K562 (cell line): ENCODE measurements at regions not wholly inside any gene's neighbourhood (a gene's known extent, or its start where the extent isn't known, plus 50 kb on each side); places are given as distances from the start of the nearest gene placed in this dataset.
A peak's percentile ranks its signal among the peaks of the same experiment; 100 is the strongest.
"Not testable (repeated sequence)": the region's sequence is repeated elsewhere in the genome, so short reads cannot be mapped to it uniquely, and the experiment has no call there.

ENCODE experiments used
- ATAC-seq: fragments of 200-7000 bp; cut with Tn5 transposase; 3 replicates; pipeline ENCODE4 v1.9.1; 2020; ENCODE audit warnings: moderate library complexity
- BruUV-seq: library from RNA; stranded (reverse); fragments of 400-500 nt; replicated peaks from 2 replicates; lab custom pipeline; 2021; lab: Mats Ljungman, UMichigan
- CTCF ChIA-PET: fragments of 300-600 bp; formaldehyde crosslinking; extraction: SDS; loops from one replicate; lab custom pipeline; 2021; ENCODE audit warnings: low intra/inter-chr PET ratio; lab: Yijun Ruan, JAX
- POLR2A ChIA-PET: fragments of 300-600, 350-650 bp; sonication (Branson Sonifier 250); formaldehyde crosslinking; extraction: SDS; loops from one replicate; lab custom pipeline; 2021; ENCODE audit warnings: antibody characterized with exemption, inconsistent platforms; lab: Yijun Ruan, JAX
- DNase-seq, 4 experiments: peaks; one replicate each; pipeline versions ENCODE4 v3.0.0 to v3.0.0-alpha.2; 2011 to 2018; ENCODE audit warnings: low spot score in 3 of 4, mixed read lengths in 3 of 4; ENCODE audit errors: extremely low read depth in 1 of 4
- FAIRE-seq: peaks from 2 replicates; lab custom pipeline; 2011; peaks lifted over from hg19 to GRCh38; lab: Jason Lieb, UNC
- H2AFZ ChIP-seq: 2 replicates; pipeline ENCODE4 v1.6.0; 2011; ENCODE audit warnings: low read depth, low read length, control low read depth, inconsistent platforms
- H3K27ac ChIP-seq: fragments of 200-600 bp; 3 replicates; pipeline ENCODE4 v1.8.0; 2011; ENCODE audit warnings: low read depth, mild to moderate bottlenecking, control low read depth, inconsistent platforms, low read length, moderate library complexity, mixed read lengths; ENCODE audit errors: extremely low read depth
- H3K27me3 ChIP-seq, 2 experiments: fragments of 300-600 bp in 1 of 2; 2 replicates in 1 of 2; 3 replicates in 1 of 2; pipeline versions ENCODE4 v1.6.0 to v1.8.0; 2011; ENCODE audit warnings: inconsistent platforms in 2 of 2, low read length in 2 of 2, mild to moderate bottlenecking in 1 of 2, mixed read lengths in 1 of 2, moderate library complexity in 1 of 2; ENCODE audit not compliant: control insufficient read depth in 2 of 2, insufficient read depth in 2 of 2
- H3K36me3 ChIP-seq: fragments of 300-600 bp; 3 replicates; pipeline ENCODE4 v1.8.0; 2011; ENCODE audit warnings: mild to moderate bottlenecking, low read length, inconsistent platforms; ENCODE audit not compliant: control insufficient read depth, insufficient read depth
- H3K4me1 ChIP-seq, 2 experiments: fragments of 200-600 bp in 1 of 2; replicated peaks in 1 of 2; 2 replicates in 1 of 2; 3 replicates in 1 of 2; pipeline versions ENCODE4 v1.5.1 to v1.8.0; 2011; ENCODE audit warnings: inconsistent platforms in 2 of 2, low read length in 2 of 2, mild to moderate bottlenecking in 1 of 2, mixed read lengths in 1 of 2, moderate library complexity in 1 of 2; ENCODE audit not compliant: control insufficient read depth in 2 of 2, insufficient read depth in 2 of 2
- H3K4me2 ChIP-seq: 2 replicates; pipeline ENCODE4 v1.6.1; 2011; ENCODE audit warnings: low read length, control low read depth, inconsistent platforms, mixed read lengths; ENCODE audit not compliant: insufficient read depth
- H3K4me3 ChIP-seq: fragments of 200-600 bp; sonication (generic), shearing (Covaris generic); 2 replicates; pipeline ENCODE4 v1.5.1; 2016; ENCODE audit warnings: control low read depth, inconsistent platforms
- H3K79me2 ChIP-seq: fragments of 200-600 bp; 3 replicates; pipeline ENCODE4 v1.8.0; 2011; ENCODE audit warnings: low read length, inconsistent platforms; ENCODE audit not compliant: control insufficient read depth, insufficient read depth
- H3K9ac ChIP-seq, 2 experiments: 2 replicates each; pipeline versions ENCODE4 v1.6.0 to v1.6.1; 2011; ENCODE audit warnings: low read depth in 2 of 2, low read length in 2 of 2, control low read depth in 1 of 2, inconsistent platforms in 1 of 2, mild to moderate bottlenecking in 1 of 2, mixed read lengths in 1 of 2; ENCODE audit not compliant: insufficient read depth in 1 of 2
- H3K9me1 ChIP-seq: one replicate; pipeline ENCODE4 v1.6.0; 2011; ENCODE audit warnings: inconsistent platforms, mild to moderate bottlenecking, low read length, moderate library complexity; ENCODE audit not compliant: control insufficient read depth, insufficient read depth
- H3K9me3 ChIP-seq: replicated peaks from 2 replicates; pipeline ENCODE4 v1.5.1; 2011; ENCODE audit warnings: low read depth, low read length, inconsistent platforms; ENCODE audit not compliant: control insufficient read depth, insufficient read depth
- H4K20me1 ChIP-seq: replicated peaks from 2 replicates; pipeline ENCODE4 v1.6.1; 2011; ENCODE audit warnings: low read length, inconsistent platforms, mixed read lengths; ENCODE audit not compliant: control insufficient read depth, insufficient read depth
- MAFG ChIP-seq: fragments of 450-650 bp; conservative IDR thresholded peaks from 2 replicates; pipeline ENCODE4 v1.6.1; 2016; ENCODE audit warnings: missing genetic modification characterization, missing compliant biosample characterization
- ZNF316 ChIP-seq: fragments of 450-650 bp; IDR thresholded peaks from 2 replicates; pipeline ENCODE4 v1.6.1; 2016
- WGBS: fragments of 100-300 bp; shearing (Covaris generic); methylation state at CpG from one replicate; pipeline ENCODE4 v1.1.6; 2016; ENCODE audit warnings: low coverage, mixed read lengths; ENCODE audit not compliant: insufficient coverage; ENCODE audit errors: missing lambda C conversion rate; 5-methylcytosine and 5-hydroxymethylcytosine counted together
- in situ Hi-C: fragments of 300-500 bp; cut with MboI; formaldehyde crosslinking; loops from 4 replicates; pipeline ENCODE4 v1.15.0; 2018; ENCODE audit warnings: inconsistent platforms, mixed read lengths
- intact Hi-C: fragments of 100-400 bp; cut with micrococcal nuclease; formaldehyde crosslinking; loops from 2 replicates; pipeline ENCODE4 v1.14.2; 2022

DNA sequence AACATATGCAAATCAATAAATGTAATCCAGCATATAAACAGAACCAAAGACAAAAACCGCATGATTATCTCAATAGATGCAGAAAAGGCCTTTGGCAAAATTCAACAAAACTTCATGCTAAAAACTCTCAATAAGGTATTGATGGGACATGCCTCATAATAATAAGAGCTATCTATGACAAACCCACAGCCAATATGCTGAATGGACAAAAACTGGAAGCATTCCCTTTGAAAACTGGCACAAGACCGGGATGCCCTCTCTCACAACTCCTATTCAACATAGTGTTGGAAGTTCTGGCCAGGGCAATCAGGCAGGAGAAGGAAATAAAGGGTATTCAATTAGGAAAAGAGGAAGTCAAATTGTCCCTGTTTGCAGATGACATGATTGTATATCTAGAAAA is 2148.1 kb upstream of the DEFB115 start:
- WGBS, result 55% methylated on average over 2 of the region's 2 CpGs
- POLR2A ChIA-PET, H3K4me3 ChIP-seq, H4K20me1 ChIP-seq, H3K9ac ChIP-seq, H3K27ac ChIP-seq, CTCF ChIA-PET, H3K4me2 ChIP-seq, H3K9me3 ChIP-seq, H3K9me1 ChIP-seq, DNase-seq, H2AFZ ChIP-seq, ATAC-seq, H3K4me1 ChIP-seq, H3K36me3 ChIP-seq, BruUV-seq, H3K79me2 ChIP-seq, H3K27me3 ChIP-seq, intact Hi-C loops, FAIRE-seq: not testable (repeated sequence)
- in situ Hi-C loops, result loop anchor here (25.0 kb wide), 3 partner anchors 678 to 1953 kb away; no protein-coding TSS in a partner anchor
- TF ChIP-seq ZNF316 (peak; percentile 41; the same call in 1 of the 2 replicates), MAFG (tag) (0 out of 2 replicates have a peak, but pooled peaks have one; percentile 22)

DNA sequence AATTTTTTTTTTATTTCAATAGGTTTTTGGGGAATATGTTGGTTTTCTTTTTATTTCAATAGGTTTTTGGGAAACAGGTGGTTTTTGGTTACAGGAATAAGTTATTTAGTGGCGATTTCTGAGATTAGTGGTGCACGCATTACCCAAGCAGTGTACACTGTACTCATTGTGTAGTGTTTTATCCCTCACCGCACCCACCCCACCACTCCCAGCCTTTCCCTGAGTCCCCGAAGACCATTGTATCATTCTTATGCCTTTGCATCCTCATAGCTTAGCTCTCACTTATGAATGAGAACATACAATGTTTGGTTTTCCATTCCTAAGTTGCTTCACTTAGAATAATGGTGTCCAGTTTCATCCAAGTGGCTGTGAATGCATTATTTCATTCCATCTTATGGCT is 2142.4 kb upstream of the DEFB115 start:
- H3K4me3 ChIP-seq, CTCF ChIA-PET, ATAC-seq: not testable (repeated sequence)

More for the DNA sequence above, 2142.4 kb upstream of the DEFB115 start:
- H3K4me2 ChIP-seq, BruUV-seq, POLR2A ChIA-PET, FAIRE-seq, H3K4me1 ChIP-seq, DNase-seq, H3K9me3 ChIP-seq, H3K9ac ChIP-seq, H3K79me2 ChIP-seq, intact Hi-C loops, H2AFZ ChIP-seq, H4K20me1 ChIP-seq, H3K9me1 ChIP-seq, H3K27ac ChIP-seq, H3K27me3 ChIP-seq: not testable (repeated sequence)
- WGBS, result 44% methylated on average over 4 of the region's 4 CpGs
- in situ Hi-C loops, result loop anchor here (5.0 to 25.0 kb wide), 4 partner anchors 553 to 1947 kb away; no protein-coding TSS in a partner anchor
- peaks cover 12% of the 10 kb centered on the region; the same call in 1 of the 3 replicates for H3K36me3 ChIP-seq
